Astrocyte (in vitro differentiated cells and primary cell): ENCODE measurements at regions not wholly inside any gene's neighbourhood (a gene's known extent, or its start where the extent isn't known, plus 50 kb on each side); places are given as distances from the start of the nearest gene placed in this dataset.

Experiments
- CTCF ChIP-seq: IDR thresholded peaks from 2 replicates; pipeline ENCODE4 v1.5.1; 2011; ENCODE audit warnings: low read depth, mild to moderate bottlenecking, inconsistent platforms, low read length, moderate library complexity; ENCODE audit not compliant: insufficient read depth
- EZH2 ChIP-seq: IDR thresholded peaks from 2 replicates; pipeline ENCODE4 v1.6.1; 2012; ENCODE audit warnings: mild to moderate bottlenecking, low read length, inconsistent platforms; ENCODE audit not compliant: insufficient read depth

- TF ChIP-seq CTCF (no peak), EZH2 (no peak)
These were observed 387.8 kb upstream of the LYPLAL1 start for GRCh38 chr1:218785928-218786327.
